Right forelimb (tissue), 1 donor: ENCODE measurements at regions not wholly inside any gene's neighbourhood (a gene's known extent, or its start where the extent isn't known, plus 50 kb on each side); places are given as distances from the start of the nearest gene placed in this dataset.

Experiments
- DNase-seq: peaks from one replicate; pipeline ENCODE4 v3.0.0-alpha.2; 2018

DNA sequence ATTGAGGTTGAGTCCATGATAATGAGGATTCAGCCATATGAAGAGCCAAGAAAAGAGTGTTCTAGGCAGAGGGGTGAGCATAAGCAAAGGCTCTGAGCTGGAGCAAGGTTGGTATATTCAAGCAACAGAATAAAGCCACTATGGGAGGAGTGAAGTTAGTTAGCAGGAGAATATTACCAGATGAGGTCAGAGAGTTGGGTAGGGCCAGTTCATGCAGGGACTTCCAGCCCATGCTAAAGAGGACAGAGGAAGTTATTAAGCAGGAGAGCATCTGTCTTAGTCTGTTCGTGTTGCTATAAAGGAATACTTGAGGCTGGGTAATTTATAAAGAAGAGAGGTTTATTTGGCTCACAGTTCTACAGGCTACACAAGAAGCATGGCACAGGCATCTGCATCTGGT is 57.1 kb upstream of the ATG10 start:
- DNase-seq, result no peak

DNA sequence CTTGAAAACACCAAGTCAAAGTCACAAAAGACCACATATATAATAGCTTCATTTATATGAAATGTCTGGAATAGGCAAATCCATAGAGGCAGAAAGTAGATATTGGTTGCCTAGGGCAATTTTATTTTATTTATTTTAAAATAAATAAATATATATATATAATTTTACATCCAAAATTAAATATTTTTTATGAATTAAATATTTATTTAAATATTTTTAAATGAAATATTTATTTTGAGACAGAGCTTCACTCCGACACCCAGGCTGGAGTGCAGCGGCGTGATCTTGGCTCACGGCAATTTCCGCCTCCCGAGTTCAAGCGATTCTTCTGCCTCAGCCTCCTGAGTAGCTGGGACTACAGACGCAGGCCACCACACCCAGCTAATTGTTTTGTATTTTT is 58.9 kb upstream of the ATG10 start:
- no peak for DNase-seq

DNA sequence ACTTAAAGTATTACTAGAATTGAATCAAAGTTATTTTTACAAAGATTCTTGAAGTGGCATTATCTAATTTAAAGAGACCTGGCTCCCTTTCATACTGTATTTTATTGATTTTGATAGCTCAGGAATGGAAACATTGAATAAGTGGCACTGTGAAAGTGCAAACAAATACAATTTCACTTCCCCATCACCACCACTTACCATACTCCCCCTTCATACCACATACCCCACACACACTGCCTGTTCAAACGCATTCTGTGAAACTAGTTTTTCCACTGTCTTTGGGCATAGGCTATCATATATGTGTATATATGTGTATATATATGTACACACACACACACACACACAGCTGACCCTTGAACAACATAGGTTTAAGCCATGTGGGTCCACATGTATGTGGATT is 62.1 kb upstream of the ATG10 start:
- DNase-seq, result no peak

DNA sequence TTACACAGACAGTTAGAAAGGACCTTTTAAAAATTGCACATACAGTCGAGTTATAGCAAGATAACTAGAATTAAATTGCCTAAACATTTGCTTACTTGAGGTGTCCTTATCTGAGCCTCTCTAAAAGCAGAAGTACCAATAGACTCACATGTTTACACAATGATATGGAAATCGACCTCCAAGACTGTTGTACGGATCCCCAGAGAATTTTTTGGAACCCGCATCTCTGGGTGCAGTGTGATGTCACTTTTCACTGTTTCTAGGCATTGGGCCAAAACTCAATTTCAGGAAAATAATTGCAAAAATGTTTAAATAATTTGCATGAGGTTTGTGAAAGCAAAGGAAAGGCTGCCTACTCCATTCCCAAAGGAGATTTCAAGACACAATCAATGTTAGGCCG is 63.1 kb upstream of the ATG10 start:
- no peak for DNase-seq

DNA sequence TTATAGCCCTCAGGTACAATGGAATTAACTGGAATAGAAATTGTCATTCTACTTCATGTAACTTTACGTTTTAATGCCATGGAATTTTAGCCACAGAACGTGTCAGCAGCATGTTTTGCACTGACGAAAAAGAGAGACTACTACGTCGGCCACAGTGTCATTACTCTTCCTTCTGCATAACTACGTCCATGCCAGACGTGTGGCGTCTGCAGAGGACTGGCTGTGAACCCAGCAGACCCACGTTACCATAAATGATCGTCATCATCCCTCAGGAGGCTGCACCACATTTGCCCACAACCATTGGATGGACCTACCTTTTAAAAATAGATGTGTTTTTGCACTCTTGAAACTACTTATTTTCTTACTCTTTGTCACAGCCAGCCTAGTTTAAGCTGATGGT is 63.8 kb upstream of the ATG10 start:
- DNase-seq, result no peak

DNA sequence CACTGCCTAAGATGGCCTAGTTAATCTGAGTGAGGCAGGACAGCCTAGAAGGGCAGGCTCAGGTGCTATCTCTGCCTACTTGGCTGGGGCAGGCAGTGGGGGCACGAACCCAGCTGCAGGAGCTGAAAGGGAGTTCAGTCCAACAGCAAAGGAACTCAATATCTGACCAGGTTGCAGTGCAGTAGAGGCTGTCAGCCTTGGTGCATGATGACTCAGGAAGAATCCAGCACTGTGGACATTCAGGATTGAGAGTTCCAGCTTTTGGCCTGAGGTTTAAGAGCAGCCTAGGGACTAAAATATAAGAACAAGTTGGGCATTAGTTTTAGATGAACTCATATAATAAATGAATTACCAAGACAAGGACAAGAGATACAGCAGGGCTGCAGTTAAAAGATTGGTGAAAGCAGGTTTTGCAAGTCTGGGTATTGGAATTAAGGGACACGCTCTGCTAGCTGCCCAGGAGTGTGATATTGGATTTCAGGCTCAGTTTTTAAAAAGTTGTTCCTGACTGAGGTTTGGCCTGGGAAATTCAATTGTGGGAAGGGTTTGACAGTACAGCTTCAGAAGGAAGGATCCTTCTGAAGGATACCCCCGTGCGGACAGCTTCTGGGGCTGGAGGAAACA is 64.7 kb upstream of the ATG10 start:
- DNase-seq, result no peak

DNA sequence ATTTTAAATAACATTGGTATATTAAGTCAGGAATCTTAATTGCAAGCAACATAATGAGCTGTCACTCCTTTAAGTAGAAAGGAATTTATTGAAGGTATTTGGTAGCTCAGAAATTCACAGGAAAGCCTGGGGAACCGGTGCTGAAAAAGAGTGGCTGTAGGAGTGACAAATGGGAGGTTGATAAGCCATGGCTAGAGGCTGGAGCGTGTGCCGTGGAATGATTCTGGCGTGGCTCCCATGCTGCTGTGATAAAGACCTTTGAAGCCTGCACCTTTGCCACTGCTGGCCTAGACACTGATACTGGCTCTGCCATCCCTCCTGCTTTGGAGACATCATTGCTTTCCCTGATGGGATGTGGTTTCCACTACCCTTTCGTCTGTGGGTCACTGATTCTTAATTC is 65.7 kb upstream of the ATG10 start:
- no peak for DNase-seq

DNA sequence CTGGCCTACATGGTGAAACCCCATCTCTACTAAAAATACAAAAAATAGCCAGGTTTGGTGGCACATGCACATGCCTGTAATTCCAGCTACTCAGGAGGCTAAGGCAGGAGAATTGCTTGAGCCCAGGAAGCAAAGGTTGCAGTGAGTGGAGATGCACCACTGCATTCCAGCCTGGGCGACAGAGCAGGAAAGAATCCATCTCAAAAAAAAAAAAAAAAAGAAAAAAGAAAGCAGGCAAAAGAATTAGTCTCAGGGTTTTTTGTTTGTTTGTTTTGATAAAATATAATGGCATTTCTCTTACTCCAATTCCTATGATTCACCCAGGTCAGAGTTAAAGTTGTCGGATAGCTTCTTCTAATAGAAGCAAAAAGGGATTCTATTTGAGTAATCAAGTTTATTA is 67.0 kb upstream of the ATG10 start:
- no peak for DNase-seq

DNA sequence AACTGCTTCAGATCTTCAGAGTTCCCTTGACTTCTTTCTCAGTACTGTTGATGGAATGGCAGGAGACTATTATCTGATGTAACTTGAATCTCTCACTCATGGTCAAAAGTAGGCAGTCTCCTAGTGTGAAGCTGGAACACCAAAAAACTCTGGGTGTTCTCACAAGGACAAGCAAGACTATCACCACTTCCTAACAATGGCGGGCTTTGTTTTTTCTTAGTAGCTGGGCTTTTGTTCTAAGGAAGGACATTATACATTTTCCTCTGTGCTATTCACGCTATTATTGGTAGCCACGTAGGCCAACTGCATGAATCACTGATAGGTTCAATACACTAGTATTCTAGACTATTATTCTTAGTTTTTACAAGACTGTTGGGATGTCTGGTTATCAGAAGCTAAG is 67.7 kb upstream of the ATG10 start:
- DNase-seq, result no peak

DNA sequence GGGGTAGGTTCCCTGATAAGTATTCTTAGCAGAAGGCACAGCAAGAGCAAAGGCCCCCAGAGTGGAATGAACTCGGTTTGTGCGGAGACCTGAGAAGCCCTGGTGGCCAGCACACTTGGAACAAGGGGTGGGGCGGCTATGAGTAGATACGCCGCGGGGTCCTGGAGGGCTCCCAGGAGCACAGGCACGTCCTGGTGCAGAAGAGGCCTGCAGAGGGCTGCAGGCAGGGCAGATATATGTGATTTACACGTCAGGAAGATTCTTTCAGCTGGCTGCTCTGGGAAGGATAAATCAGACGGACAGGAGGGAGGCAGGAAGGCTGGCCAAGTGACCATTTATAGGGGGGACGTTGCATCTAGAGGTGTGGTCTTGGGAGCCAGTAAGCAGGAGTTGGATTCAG is 70.2 kb upstream of the ATG10 start:
- no peak for DNase-seq

DNA sequence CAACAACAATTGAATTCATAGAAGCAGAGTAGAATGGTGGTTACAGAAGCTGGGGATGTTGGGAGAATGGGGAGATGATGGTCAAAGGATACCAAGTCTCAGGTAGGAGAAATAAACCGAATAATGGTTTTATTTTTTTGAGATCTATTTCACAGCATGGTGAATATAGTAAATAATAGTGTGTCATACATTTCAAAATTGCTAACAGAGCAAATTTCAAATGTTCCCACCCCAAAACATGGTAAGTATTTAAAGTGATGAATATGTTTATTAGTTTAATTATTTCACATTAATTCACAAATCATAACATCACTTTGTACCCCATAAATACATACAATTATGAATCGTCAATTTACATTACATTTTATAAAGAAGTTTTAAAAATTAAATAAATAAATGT is 72.7 kb upstream of the ATG10 start:
- no peak for DNase-seq

DNA sequence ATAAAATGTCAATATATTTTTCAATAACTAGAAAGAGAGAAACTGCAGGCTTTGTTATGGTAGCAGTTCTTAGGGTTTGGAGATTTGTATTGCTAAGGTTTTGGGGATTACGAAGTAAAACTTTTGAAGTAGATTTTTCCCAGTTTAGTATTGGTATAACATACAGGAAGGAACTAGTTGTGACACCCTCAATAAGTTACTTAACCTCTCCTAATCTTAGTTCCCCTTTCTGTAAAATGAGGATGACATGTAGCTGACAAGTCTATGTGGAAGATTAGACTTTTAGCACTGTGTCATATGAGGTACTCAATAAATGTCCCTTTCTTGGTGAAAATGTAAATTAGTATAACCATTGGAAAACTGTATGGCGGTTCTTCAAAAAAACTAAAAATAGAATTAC is 73.4 kb upstream of the ATG10 start:
- no peak for DNase-seq

DNA sequence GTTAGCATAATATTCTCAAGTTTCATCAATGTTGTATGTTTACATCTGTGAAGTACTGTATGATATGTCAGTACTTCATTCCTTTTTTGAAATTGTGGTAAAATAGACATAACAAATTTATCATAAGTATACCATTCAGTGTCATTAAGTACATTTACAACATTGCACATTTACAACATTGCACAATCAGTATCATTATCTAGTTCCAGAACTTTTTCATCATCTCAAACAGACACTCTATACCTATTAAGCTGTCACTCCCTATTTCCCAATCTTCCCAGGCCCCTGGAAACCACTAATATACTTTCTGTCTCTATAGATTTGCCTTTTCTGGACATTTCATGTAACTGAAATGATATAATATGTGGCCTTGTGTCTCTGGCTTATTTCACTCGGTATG is 75.1 kb upstream of the ATG10 start:
- no peak for DNase-seq

DNA sequence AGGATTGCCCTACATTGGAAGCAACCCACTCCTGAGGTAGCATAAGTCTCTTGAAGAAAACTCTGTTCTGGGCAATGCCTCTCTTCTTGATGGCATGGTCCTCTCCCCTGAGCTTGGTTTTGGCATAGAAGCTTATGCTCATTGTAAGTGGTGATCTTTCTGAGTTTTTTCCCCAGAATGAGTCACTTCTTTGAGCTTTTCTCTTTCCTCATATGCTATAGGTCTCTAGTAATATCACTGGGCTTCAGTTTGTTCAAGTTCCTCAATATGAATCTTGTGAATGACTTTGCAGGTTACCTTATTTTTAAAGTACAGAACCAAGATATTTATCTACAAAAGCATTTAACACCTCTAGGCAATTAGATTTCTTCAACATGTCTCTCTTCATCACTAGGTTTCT is 76.5 kb upstream of the ATG10 start:
- no peak for DNase-seq

DNA sequence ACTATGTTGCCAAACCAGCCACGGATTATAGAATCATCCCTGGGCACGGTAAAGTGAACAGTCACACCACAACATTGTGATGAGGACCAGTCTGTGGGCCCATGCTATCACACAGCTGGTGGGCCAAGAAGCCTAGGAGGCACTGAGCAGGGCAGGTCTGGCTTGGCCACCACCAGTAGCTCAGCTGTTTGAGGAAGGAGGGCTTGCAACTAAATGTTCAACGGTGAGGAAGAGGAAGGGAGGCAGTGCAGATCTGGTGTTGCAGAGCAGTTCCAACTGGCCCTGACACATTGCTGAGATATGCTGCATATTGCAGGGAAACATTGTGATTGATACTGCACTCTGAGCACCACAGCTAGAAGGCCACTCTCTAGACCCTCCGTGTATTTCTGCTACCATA is 77.9 kb upstream of the ATG10 start:
- DNase-seq, result no peak

DNA sequence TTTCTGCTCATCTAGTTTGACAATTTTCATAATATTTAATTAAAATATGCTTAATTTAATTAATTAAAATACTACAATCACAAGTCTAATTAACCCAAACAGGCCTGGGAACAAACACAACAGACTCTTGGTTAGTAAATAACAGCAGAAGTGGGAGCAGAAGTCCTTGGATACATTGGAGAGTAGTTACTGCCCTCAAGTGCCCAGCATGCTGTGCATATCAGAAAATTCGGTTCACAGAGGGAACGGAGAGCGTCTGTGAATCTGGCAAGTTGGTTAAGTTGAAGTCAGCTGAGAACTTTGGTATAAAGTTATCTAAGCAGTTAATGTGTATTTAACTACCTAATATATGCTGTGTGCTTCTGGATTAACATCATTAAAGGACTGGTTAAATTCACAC is 87.0 kb upstream of the ATG10 start:
- DNase-seq, result no peak

DNA sequence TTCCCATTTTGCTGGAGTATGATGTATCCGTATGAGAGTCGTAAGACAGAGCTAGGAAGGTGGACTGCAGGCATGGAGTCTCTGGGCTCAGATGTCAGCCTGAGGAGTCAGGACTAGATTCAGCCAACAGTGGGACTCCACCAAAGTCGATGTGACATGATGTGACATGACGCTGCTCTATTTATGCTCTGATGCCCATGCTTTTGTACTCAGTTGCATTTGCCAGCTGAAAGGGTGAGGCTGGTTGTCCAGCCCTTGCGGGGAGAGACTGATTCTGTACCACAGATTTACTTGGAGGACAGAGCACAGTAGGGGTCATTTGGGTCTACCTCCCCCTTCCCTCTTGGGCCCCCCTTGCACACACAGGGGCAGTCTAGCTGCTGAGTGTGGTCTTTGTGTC is 88.5 kb upstream of the ATG10 start:
- no peak for DNase-seq

DNA sequence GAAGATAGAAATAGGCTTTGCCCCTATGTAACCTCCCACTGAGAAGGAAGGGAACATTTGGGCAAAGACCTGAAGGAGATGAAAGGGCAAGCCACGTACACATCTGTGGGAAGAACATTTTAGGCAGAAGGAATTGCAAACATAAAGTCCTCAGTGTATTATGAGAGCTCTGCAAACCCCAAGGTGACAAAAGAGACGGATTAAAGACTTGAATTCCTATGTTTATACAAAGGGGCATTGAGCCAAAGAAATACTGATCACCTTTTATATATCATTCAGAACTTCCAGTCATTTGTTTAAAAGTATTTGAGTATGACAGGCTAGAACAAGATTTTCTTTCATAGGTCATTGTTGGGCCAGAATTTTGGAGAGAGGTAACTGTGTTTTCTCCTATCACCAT is 90.2 kb upstream of the ATG10 start:
- no peak for DNase-seq

DNA sequence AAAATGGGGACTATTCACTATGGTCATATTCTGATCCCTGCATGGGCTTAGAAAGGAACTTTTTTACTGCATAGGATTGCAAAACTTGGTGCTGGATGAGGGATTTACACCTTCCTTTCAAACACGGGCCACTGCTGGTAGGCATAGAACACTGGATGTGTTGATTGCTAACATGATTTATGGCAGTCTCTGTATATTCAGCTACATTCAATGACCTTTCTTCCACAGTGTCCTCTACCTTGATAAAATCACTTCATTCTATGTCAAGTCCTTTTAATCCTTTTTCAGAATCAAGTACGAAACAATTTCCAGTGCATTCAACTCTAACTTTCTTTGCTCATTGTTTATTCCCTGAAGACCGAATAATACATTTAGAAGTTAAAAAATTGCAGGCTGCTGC is 91.9 kb upstream of the ATG10 start:
- DNase-seq, result no peak

DNA sequence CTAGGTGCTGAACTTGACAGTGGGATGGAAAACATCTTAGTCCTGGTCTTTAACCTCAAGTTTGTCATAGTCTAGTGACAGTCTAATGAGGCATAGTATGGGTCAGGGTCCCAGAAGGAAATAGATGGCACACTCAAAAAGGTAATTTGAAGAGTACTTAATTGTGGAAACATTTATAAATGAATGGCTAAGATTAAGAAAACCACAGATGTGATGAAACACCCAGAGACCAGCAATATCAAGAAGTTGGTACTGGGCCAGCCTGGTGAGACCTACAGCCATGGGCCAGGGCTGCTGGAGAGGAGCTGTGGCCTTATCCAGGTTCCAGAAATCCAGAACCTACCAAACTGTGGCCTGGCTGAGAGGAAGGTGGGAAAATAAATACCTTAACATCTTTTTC is 93.5 kb upstream of the ATG10 start:
- DNase-seq, result no peak

DNA sequence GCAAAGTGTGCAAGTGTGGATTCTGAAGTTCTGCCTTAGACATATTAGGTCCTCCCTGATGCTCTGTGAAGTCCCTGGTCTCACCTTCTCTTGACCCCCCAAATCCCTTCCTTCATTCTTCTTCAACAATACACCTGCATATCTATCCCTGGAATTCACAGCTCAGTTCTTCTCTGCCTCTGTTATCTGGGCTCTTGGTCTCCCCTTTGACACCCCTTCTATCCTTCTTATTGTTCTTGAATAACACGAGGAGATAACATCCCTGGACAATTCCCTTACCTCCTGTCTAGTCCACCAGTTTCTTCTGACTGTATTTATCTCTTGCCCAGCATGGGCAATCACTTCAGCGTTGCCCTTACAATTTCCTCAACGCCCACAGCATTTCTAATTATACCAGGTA is 104.8 kb upstream of the ATG10 start:
- DNase-seq, result no peak

DNA sequence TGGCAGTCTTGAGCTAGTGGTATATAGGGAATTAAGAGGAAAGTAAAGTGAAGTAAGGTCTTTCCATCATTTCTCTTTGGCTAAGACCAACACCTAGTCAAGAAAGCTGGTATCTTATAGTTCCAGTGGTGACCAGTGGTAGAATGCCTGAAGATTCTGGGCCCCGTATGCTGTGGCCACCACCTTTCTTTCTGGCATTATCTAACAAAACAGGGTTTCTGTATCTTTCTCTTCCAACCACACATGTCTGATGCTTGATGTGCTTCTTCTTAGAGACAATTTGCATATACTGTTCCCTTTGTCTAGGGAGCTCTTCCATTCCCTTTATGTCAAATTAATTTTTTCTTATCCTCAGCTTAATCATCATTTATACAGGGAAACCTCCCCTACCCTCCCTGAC is 109.9 kb upstream of the SSBP2 start:
- no peak for DNase-seq

DNA sequence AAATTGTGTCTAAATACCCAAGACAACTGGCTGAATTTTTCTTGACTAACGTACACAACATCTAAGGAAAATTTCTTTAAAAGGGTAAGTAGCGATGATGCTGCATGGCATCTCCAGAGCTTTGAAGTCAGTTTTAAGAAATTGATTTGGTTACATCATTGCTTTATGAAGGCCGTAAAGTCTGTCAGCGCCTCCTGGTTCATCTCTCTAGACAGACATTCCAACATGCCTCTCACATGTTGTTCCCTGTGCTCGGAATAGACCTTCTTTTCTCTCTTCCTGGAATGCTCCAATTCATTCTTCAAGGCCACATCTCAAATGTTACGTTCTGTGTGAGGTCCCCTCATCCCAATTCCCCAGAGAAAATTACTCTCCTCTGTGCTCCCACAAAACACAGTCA is 108.7 kb upstream of the SSBP2 start:
- DNase-seq, result no peak

DNA sequence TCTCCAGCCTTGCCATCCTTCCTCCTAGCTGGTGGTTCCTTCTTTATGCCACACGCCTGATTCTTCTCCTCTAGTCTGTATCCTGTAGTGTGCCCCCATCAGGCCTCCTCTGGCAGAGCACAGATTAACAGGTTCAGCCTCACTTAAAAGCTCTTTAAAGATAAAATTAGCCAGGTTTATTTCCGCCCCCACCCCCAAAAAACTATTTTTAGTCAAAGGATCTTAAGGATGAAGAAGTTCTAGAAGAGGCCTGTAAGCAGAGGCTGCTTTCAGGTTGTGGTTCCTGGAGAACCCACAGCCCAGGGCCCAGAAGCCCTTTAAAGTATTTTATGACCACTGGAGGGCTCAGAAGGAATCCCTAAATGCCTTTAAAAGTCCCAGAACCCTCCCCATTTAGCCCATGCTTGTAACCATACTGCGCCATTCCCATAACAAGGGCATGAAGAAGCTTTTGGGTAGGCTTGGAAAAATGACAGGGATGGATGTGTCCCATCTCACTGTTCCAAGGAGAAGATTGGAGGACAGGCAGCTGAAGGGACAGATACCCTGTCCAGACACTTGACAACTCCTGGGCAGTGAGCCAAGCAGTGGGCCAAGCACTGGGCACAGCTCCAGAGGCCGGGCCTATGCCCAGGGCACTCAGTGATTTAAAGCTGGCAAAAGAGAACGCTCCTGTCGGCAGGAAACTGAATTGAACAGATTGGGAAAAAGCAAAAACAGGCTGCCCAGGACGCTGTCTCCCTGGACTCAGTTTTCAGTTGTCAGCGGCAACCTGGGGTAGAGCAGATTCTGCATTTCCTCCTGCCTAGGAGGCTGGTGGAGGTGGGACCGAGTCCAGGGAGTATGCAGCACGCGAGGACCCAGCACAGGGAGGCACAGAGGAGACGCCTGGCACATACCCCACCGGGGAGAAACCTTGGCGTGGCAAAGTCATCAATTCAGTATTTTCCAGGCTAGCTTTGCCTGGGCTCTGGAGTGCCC is 106.3 kb upstream of the SSBP2 start:
- peak; percentile 77 for DNase-seq

DNA sequence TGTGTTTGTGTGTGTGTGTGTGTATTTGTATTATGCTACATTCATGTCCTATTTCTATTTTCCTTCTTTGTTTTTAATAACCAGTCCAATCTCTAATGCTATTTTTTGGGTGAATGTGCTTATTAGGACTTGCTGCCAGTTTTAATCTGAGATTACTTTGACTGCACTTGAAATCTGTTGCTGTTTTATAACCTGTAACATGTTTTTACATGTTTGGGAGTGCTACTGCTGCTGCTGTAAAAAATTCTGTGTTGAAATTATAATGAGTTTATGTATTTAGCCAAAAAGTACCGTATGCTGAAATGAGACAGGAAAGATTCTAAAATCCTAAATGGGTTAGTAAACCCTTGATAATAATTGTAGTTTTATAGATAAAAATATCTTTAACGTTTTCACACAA is 104.7 kb upstream of the SSBP2 start:
- no peak for DNase-seq
